HG03342 (cell line): ENCODE measurements at regions not wholly inside any gene's neighbourhood (a gene's known extent, or its start where the extent isn't known, plus 50 kb on each side); places are given as distances from the start of the nearest gene placed in this dataset.

Experiments
- ATAC-seq: cut with Tn5 transposase; IDR thresholded peaks from one replicate; pipeline ENCODE4 v1.9.1; 2021; ENCODE audit warnings: mild to moderate bottlenecking, moderate library complexity; ENCODE audit not compliant: unreplicated experiment

GRCh38 chr10:28250782-28251181, 52.1 kb downstream of the MPP7 start:
- no peak for ATAC-seq

- no peak for ATAC-seq
Measured at GRCh38 chr10:28250358-28250757, 52.5 kb downstream of the MPP7 start.

DNA sequence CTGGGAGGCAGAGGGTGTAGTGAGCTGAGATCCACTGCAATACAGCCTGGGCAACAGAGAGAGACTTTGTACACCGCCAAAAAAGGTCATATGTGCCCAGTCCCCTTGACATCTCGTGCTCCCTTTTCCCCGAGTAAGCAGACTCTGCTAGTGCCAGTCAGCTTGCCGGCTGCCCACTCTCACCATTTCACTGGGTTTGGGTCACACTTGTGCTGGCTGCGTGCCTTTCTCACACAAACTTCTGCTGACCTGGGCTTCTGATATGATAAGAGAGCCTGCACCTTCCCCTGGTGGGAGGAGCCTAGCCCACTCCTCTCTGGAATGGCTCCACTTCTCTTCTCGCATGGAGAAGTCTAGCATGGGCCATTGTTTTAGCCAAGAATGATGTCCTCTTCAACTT, 53.4 kb downstream of the MPP7 start:
- no peak for ATAC-seq

DNA sequence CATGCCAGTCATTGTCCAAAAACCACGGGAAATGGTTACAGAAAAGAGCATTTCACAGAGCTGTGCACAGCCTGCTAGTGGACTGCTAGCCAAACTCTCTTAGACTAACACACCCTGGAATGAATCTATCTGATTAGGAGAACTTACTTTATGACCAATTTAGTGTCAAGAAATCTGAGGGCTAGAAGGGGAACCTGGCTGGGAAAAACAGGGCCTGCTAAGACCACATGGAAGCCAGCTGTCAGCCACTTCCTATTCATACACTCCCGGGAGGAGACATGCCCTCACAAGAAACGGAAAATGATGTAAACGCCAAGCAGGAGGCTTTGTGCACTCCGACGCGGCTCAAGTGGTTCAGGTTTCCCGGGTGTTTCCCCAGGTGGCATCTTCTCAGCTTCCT, 54.8 kb downstream of the MPP7 start:
- no peak for ATAC-seq

- no peak for ATAC-seq
Measured at GRCh38 chr10:28246023-28246422, 56.8 kb downstream of the MPP7 start.

- ATAC-seq: no peak
Measured at GRCh38 chr10:28243923-28244322, 58.9 kb downstream of the MPP7 start.

DNA sequence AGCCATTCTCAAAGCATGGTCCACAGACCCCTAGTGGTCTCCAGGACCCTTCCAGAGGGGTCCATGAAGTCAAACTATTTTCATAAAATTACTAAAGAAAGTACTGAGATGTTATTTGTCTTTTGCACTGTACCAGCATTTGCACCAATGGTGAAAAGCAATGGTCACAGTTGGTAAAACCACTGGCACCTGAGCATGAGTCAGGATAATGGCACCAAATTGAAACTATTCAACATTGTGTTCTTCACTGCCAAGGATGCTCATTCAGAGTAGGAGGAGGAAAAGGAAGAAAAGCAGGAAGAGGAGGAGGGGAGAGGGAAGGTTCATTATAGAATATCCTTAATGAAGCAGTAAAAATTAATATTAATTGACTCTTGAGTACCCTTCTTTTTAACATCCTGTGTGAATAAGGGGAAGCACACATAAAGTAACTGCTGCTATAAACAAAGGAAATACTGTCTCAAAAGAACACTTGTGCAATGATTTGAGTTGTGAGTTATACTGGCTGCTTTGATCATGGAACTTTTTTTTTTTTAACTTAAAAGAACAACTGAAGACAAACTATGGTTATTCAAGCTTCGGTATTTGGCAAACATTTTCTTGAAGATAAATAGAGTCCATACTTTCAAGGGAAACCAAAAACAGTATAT, 60.2 kb downstream of the MPP7 start:
- no peak for ATAC-seq

DNA sequence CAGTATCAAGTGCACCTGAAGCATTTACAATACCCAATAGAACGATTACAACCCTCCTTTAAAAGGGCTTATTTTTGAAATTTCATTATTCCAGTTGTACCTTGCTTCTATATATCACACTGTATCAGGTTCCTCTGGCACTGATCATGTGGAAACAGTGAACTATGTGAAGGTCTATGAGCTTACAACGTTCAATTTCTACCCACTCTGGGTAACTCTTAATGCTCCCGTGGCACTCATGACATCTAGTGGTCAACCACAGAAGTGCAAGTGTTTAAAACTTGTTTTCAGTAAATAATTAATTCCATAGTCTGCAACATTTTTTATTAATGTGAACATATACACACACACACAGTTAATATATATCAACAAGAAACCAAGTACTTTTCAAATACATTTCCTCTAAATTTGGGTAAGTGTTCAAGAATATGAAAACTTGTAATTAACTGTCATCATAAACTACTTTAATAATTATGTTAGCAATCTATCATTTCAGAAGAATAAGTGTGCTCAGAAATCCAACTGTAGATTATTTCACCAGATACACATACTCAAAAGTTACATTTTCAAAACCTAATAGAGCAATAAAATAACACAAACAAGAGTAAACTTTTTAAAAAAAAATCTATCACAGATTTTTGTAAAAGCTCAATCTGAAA, 61.0 kb downstream of the MPP7 start:
- peak; percentile 66 for ATAC-seq

DNA sequence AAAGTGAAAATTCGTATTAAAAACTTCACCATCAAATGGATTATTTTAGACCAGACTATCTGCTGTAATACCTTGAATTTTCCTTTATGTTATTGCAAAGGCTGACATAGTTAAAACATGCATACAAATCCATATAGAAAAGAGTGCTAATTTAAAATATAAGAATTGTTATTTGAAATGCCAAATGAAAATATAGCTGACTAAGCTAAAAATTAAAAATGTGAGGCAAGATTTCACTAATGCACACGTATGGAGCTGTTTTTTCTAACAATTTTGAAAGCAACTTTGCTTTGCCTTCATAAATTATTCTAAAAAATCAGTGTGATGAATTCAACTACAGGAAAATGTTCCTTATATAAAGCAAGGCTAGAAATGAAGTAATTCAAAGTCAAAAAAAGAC, 62.5 kb downstream of the MPP7 start:
- no peak for ATAC-seq

DNA sequence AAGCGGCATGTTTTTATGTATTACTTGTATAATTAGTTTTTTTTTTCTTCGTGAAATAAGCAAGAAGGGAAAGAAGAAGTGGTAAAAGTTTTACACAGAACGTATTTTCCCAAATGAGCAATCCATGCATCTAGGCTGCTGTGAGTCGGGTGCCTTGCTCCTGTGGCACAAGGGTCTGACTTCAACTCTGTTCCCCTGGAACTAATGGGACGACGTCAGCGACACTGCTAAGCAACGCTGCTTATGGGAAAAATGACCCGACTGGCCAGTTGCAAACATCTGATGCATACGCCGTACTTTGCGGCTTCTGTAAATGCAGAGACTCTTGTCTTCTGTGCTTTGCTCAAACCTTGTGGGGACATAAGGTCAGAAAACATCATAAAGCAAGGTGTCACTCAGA, 66.3 kb downstream of the MPP7 start:
- no peak for ATAC-seq

GRCh38 chr10:28220811-28221210, 82.1 kb downstream of the MPP7 start:
- ATAC-seq: no peak

GRCh38 chr10:28219251-28219650, 83.6 kb downstream of the MPP7 start:
- no peak for ATAC-seq

- no peak for ATAC-seq
Measured at GRCh38 chr10:28217848-28218247, 85.0 kb downstream of the MPP7 start.

- no peak for ATAC-seq
Measured at GRCh38 chr10:28215930-28216329, 86.9 kb downstream of the MPP7 start.

DNA sequence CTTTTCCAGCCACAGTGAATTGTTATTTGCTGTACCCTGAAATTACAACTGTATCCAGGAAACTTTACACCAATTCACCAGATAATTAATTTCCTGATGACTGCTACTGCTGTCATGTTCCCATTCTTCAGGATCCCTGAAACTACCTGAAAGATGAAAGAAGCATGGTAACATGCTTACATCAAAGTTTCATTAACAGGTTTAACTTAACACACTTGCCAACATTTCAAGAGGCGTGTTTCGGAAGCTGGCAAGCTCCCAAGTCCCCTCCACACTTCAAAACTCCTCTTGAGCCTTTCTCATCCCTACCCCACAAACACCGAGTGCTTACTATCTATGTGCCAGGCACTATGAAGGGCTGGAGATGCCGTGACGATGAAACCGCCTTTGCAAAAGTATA, 88.6 kb downstream of the MPP7 start:
- ATAC-seq: no peak

GRCh38 chr10:28211759-28212158, 91.1 kb downstream of the MPP7 start:
- no peak for ATAC-seq

DNA sequence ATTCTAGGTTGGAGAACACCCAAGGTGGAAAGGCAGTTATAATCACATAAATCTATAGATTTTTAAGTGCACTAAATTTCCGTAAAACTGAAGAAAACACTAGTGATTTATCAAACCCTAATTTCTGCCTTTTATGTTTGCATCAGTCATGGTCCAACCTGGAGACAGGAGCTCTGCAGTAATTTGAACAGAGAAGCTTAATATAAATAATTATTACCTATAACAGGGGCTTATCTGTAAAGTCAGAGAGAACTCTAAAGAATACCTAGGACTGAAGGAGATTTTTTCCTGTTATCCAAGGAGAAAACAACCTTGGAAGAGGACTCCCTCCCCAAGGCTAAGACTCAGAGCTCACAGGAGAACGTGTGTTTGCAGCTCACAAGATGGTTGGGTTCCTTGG, 95.1 kb downstream of the MPP7 start:
- no peak for ATAC-seq

GRCh38 chr10:28202941-28203352, 99.9 kb downstream of the MPP7 start:
- no peak for ATAC-seq

DNA sequence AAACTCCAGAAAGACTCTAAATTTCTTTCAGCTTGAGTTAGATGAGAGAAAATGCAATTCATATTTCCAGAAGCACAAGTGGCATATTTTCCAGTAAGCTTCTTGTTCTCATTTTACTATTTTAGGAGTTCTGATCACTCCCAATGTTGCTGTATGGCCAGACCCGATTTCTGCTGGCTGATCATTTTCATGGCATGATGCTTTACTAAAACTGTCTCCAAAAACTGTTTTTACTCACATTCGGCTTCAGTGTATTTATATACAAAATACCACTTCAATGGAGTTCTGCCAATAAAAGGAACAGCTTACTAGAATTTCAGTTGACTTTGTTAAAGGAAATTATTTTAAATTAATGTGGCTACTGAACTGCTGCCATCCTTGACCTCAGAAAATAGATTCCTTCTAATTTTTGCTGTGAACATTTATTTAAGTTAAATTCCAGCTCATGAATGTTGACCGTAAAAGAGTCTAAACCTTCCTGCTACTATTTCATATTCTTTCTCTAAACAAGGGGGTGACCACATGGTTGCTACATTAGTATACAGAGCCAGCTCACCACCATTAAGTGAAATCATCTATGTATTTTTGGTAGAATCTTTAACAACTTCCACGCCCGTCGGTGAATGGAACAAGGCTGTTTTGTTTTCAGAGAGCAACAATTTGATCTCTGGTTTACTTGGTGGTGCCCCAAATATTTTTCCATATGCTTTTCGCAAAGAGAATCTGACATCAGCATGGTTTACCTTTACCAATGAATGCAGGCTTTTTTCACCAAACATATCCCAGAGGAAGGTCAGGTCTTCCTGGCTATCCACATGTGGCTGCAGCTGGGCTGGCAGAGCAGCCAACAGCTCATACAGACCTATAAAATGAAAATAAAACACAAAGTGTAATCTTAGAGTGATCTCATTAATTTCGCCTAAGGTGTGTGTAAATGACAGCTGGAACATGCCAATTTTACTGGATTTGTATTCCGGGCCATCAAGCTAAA, 101.2 kb downstream of the MPP7 start:
- no peak for ATAC-seq

DNA sequence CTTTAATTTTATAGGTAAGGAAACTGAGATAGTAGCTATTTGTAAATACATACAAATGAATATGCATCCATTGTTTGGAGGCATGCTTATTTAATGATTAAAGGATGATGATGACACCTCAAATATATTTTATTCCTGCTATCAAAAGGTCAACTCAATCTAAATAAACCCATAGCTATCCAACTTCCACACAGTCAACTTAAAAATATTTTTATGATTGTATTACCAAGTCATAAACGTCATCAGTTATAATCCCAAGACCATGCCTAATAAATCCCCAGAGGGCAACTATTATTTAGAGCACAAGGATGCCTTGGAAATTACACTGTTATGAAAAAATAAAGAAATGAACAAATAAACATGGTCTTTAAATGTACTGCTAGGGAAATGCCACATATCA, 102.1 kb downstream of the MPP7 start:
- no peak for ATAC-seq

- no peak for ATAC-seq
Measured at GRCh38 chr10:28199941-28200340, 102.9 kb downstream of the MPP7 start.

DNA sequence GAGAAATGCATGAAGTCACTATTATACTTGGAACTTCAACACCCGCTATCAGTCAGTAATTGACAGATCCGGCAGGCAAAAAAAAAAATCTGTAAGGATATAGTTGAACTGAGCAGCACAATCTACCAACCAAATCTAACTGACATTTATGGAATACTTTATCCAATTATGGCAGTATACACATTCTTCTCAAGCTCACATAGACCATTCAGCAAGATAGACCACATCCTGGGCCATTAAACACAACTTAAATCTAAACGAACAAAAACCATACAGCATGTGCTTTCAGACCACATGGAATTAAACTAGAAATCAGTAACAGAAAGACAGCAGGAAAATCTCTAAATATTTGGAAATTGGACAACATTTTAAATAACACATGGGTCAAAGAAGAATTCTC, 112.7 kb downstream of the MPP7 start:
- no peak for ATAC-seq
